NCI-H2107 (cell line): ENCODE measurements at regions not wholly inside any gene's neighbourhood (a gene's known extent, or its start where the extent isn't known, plus 50 kb on each side); places are given as distances from the start of the nearest gene placed in this dataset.

ENCODE experiments used
- DNase-seq: peaks from one replicate; lab custom pipeline; 2025; lab: John Stamatoyannopoulos, UW

DNA sequence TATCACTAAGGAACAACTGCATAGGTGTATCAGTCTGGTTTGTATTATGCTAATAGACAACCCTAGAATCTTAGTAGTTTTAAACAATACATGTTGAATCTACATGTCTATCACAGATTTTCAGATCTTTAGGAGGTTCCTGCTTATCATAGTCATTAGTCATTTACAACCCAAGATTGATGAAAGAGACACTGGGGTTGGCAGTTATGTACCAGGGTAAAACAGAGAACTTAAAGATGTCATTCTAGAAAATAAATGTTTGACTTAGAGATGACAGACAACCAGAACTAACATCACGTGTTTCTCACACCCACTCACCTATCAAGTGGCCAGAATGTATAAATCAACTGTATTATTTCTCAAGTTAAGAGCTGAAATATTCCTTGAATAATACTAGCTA lies 181.9 kb downstream of the PABPC4L start:
- DNase-seq, result no peak

DNA sequence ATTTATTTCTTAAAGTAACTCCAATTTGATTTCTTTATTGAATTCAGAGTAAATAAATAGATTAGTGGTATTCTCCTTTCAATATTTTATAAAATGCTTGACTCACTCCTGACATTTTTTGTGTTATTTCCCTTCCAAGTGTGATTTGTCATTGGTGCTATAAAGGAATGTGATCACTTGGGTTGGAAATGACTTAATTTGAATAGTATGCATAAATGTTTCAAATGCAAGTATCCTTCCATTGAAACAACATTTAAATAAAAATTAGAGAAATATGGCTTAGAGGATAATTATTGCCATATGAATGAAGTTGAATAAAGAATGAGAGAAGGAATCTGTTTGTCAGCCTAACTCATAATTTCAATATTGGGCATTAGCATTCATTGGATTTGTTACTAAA lies 182.7 kb downstream of the PABPC4L start:
- no peak for DNase-seq

DNA sequence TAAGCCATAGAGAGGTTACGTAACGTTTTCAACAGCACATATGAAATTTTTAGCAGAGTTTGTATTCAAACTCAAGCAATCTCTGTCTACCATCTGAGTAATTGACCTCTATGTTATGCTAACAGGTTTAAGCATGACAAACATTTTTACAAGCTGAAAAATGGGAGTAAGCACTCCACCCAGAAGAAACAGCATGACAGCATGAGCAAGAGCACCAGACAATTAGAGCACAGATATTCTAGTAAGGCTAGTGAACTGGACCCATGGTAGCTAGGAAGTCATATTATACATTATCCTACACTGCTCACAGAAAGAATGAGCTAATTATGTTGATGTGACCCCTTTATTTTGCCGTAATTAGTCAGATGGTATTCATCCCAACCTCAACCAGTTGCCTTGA lies 200.5 kb downstream of the PABPC4L start:
- DNase-seq, result no peak

DNA sequence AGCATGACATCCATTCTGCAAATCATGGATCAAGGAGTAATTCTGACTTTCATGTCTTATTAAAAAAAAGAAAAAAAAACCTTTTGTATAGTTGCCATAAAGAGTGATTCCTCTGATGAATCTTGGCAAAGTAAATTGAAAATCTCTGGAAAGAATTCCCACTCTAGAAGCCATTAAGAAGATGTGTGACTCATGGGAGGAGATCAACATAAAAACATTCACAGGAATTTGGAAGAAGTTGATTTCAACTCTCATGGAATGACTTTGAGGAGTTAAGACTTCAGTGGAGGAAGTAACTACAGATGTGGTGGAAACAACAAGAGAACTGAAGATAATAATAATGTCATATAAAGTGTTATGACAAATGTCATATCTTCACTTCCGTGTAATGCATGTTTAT lies 204.2 kb downstream of the PABPC4L start:
- no peak for DNase-seq

DNA sequence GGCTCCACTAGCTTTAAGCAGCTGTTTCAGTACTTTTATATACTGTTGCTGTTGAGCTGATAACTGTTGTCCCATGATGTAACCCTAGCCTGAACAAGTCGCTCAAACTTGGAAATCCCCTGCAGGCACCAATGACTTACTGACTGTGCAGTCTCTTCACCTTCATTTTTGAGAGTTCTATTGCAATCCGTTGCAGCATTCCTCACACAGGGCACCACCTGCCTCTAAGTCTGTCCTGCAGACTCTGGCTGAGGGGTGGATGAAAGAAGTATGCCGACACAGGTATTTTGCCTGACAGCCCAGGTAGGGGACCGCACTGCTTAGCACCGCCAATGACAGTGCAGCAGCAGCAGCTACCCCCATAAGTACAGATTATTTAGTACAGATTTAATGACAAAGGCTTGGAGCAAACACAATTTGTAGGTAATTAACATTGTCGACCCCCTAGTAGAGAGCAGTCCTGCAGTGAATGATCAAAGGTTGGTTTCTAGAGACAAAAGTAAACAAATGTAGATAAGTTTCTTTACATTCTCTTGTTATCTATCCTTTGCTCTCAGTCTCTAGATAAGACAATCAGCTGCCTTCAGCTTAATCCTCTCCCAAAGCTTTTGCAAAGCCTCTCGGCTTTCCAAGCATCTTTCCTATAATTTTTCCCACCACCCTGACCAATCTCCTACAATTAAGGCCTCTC lies 205.0 kb downstream of the PABPC4L start:
- no peak for DNase-seq

DNA sequence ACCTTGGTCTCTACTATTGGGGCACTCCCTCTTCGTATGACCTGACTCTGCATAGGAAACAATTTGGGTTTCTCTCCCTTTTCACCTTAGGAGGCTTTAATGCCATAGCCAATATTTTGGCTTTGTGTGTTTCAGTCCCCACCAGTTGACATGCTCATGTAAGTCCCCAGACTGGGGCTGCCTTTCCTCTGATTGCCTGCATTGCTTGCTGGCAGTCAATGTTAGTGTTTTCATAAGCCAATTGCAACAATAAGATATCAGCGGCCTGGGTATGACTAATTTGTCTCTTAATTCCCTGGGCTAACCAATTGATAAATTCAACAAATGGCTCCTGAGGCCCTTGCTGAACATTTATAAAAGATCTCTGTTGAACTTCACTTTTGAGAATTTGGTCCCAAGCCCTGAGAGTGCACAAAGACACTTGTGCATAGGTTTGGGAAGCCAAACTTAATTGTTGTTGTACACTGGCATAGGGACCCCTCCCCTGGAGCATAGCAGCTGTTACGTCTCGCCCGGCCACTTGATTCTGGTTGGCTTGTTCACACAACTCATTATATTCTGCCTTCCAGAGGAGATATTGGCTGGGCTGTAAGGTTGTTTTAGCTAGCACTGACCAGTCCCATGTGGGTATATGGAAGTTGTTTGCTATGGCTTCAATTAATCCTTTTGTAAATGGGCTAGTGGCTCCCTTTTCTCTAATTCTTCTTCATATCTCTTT lies 206.2 kb downstream of the PABPC4L start:
- no peak for DNase-seq

DNA sequence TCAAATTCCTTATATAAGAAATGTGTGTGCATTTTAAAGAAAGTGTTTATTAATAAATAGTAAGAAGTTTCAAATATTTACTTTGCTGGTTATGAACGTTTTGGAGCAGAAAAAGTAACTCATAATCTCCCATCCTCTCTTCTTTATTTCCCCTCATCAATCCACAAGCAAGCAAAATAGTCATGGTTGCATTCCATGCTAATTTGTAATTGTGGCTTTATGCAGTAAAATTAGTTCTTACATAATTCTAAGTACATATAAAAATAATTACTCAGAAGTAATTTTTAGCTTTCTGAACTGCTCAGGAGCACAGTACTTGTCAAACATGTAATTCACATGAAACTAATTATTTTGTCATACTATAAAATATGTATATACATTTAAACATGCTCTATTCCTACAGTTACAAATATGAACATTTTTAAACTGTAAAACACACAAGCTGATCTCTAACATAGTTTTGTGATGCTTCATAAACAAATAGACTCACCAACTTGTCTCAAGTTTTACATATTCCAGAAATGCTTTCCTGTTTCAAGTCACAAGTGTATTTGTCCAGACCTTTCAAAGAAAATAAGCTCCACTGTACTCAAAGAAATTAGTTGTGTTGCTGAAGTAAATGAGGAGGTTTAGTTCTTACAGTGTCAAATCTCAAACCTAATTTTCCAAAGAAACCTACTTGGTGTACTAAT lies 218.9 kb downstream of the PABPC4L start:
- no peak for DNase-seq

DNA sequence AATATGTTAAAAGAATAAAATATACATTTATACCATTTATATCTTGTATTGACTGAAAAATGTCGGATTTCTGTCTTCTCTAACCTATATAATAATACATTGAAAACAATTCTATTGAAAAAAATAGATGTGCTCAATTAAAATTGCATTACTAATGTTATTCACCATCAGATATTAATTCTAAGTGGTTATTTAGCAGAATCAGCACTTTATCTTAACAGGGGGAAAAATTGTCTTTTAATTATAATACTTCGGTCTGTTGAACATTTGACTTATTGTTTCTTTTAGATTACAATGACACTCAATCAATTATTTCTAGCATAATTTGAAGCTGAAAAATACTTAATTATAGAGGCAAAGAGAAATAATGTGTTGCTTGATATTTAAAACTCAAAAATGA lies 220.3 kb downstream of the PABPC4L start:
- DNase-seq, result no peak

DNA sequence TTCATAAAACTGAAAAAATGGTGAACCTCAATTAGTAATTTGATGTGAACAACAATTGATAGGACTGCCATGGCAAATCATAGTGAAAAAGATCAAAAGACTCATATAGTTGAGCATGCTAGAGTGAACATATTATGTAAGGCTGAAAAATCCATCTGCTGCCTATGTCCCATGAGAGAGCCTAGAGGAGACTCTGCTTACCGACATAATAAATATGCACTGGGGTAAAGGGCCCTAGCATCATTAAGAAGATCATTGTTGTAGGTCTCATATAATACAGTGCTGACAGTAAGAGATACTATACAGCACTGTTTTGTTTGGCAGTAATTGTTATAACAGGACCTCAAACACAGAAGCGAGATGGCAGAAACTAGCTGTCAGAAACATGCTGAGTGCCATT lies 229.0 kb downstream of the PABPC4L start:
- DNase-seq, result no peak

DNA sequence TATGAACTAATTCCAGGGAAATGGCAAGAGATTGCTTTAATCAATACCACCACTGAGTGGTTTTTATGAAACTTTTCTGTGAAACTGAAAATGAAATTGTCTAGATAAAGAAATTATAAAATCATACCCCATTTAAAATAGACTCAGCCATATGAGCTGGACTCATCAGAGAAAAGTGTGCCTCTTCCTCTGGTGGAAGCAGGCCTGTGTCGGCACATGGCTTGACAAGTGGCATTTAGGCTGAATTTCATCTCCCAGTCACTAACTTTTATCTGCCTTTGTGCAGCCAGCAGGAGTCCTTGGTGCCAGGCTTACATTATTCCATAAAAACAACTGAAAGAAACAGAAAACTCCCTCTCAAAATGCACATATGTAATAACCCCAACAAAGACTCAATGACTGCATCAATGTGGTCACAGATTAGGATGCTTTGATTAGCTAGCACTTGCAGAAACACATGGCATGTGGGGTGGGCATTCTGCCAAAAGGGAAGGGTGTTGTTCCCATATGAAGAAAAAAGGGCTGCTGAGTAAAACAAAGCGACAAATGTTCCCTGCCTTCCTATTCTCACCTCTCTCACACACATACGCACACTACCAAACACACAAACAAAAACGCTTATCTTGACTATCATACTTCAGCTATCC lies 232.3 kb downstream of the PABPC4L start:
- peak; percentile 0 for DNase-seq

DNA sequence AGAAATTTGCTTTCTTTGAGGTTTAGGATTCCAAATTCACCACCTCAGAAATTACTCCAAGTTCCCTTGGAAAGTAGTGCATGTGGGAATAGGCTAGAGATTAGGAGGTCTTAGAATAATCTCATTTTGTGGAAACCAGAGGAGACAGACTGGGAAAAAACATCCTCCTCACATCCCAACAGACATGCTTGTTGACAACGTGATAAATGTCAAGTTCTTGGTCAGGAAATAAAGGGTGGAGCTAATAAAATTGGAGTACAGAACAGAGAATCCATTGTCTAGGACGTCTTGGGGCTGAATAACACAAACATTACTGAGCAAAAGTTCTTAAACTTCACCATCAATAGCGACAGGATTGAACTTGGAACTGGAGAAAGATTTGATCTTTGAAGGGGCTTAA lies 233.4 kb downstream of the PABPC4L start:
- no peak for DNase-seq

DNA sequence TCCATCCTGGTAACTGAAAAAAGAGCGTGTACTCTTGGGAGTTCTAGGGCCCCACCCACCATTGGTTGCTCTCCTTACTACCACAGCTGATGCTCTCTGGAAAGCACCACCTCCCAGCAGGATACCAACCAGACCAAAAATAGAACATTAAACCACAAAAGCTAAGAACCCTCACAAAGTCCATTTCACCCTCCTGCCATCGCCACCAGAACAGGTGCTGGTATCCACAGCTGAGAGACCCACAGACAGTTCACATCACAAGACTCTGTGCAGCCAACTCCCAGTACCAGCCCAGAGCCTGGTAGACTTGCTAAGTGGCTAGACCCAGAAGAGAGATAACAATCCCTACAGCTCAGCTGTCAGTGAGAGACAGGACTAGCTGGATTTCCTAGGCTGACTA lies 240.6 kb downstream of the PABPC4L start:
- no peak for DNase-seq

DNA sequence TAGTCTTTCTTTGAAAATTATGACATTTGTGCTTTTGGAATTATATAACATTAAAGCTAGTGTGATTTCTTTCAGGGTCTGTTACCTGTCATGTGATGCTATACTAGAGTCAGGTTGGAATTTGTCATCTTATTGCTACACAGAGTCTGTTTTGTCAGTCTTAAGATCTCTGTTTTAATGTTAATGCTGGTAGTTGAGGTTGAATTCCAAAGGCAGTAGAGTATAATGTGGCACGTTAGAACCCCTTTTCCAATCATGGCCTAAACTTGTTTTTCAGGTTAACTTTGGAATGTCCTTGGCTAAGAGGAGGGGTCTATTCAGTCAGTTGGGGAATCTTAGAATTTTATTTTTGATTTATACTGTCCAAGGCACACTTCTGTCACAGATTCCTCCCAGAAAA lies 258.5 kb downstream of the PABPC4L start:
- DNase-seq, result no peak

DNA sequence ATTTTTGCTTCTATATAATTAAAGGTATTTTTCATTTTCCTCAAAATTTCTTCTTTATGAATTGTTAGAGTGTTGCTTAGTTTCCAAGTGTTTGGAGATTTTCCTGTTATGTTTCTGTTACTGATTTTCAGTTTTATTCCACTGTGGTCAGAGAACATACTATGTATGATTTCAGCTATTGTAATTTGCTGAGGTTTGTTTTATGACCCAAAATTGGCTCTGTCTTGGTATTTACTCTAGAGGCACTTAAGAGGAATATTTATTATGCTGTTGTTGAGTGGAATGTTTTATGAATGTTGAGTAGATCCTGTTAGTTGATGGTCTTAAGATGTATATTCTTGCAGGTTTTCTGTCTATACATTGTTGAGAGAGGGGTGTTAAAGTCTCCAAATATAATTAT lies 263.5 kb downstream of the PABPC4L start:
- no peak for DNase-seq

DNA sequence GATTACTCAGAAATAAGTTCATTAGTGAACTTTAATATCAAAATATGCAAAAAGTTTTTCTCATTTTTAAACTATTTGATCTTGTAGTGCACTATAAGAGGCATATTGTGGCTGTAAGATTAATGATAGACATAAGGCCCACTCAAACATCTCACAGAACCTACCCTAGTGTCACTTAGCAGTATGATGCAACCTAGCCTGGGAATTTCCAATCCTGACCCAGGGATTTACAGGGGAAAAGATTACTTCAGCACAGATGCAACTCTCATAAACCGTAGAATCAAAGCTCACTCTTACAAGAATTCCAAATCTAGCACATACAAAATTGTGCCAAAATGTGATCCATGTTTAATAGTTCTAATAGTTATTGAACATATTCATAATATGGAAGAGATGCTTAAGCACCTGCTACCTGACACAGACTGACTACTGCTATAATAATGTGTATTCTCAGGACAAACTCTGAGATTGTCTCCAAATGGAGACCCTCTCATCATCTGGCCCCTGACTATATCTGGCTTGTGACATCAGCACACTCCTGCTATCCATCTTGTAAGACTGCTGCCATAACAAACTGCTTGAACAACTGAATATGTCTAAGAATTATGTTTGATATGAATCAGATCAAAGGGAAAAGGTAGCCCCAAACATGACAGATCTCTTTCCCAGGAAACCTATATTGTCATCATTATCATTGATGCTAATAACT lies 271.9 kb downstream of the PABPC4L start:
- DNase-seq, result no peak

DNA sequence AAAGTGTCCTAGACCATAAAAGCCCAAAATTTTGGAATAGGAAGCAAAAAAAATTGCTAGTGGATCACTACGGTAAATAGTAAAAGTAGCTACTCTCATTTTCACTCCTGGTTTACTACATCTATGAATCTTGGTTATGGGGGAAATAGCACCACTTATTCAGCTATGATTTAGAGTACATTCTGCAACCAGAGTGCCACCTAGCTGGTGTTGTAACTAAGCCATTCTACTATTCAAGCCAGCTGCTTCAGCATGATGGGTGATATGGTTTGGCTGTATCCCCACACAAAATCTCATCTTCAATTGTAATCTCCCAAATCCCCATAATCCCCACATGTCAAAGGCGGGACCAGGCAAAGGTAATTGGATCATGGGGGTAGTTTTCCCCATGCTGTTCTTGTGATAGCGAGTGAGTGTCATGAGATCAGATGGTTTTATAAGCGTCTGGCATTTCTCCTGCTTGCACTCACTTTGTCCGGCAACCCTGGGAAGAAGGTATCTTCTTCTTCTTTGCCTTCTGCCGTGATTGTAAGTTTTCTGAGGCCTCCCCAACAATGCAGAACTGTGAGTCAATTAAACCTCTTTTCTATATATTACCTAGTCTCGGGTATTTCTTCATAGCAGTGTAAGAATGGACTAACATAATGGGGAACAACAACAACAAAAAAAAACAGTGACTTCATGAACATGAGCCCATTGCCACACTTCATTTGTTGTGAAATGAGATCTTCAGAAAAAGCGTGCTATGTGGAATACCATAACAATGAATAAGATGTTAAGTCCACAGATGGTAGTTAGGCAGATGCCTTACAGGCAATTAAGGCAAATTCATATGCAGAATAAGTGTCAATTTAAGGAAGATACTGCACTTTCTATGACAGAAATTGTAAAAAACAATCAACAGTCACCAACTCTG lies 280.1 kb downstream of the PABPC4L start:
- no peak for DNase-seq

DNA sequence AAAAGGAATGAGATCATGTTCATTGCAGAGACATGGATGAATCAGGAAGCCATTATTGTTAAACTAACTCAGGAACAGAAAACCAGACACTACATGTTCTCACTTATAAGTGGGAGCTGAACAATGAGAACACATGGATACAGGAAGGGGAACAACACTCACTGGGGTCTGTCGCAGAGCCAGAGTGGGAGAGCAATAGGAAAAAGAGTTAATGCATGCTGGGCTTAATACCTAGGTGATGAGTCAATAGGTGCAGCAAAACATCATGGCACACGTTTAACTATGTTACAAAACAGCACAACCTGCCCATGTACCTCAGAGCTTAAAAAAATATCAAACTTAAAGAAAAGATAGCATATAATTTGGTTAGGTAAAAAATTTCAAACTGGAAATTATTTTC lies 281.4 kb downstream of the PABPC4L start:
- DNase-seq, result no peak

DNA sequence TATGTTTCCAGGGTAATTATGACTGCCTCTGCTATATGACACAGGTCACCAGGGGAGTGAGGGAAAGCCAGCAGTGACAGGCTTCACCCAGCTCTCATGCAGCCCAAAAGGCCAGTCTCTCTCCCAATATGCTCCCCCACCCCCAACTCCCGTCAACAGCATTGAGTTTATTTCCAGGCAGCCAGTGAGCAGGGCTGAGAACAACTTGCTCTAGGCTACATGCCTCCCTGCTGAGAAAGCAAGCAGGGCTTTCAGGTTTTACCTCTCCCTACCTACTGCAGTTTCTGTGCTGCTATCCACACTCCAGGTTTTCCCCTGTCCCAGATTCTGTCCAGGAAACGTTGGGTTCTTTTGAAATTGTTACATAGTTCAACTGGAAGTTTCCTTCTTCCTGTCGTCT lies 291.4 kb downstream of the PABPC4L start:
- DNase-seq, result no peak

DNA sequence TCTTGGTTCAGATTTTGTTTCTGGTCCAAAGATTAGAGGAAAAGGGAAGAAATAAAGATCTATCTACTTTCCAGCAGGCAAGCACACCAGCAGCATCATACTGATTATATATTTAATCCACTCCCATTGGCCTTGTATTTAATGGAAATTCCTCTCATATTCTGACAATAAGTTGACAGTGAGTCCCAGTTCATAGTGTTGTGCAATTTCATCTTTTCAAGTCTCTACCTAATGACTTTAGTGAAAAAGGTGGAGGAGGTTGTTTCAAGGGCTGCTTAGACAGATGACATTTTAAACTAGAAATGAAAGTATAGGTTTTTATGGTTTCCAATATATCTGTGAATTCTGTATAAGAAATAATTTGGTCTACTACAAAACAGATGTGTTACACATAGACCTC lies 298.6 kb downstream of the PABPC4L start:
- no peak for DNase-seq

DNA sequence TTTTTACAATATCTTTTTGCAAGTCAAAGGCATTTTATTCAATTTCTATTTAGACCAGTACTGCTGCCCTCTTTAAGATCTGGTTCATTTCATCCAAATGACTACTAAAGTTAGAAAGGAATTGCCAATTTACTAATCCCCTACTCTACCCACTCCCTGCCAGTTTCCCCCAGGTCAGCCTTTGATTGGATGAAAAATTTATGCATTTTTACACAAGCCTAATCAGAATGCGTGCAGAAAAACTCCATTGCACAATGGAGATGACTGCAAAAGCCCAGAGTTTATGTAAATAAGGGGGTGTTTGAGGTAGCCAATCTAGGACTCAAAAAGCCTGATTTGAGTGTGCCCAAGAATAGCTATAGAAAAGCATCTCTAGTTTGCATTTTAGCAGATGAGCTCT lies 310.6 kb downstream of the PABPC4L start:
- no peak for DNase-seq

DNA sequence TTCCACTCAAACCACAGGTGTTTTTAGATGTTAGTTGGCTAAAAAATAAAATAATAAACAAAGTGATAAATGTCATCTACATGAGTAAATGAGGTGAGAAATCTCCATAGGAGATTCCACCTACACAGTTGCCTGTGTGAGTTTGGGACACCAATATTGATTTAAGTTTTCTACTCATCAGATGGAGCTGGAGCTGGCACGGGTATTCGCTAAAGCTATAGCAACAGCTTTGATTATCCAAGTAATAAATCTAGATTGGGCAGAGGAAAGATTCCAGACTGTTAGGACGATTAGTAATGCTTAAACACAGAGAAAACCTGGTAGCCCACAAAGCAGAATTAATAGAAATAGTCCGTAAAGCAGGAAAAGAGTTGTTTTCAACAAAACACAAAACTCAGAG lies 313.9 kb downstream of the PABPC4L start:
- no peak for DNase-seq
